Colon (tissue), 2 donors: ENCODE measurements at regions not wholly inside any gene's neighbourhood (a gene's known extent, or its start where the extent isn't known, plus 50 kb on each side); places are given as distances from the start of the nearest gene placed in this dataset.
"Not testable (repeated sequence)": the region's sequence is repeated elsewhere in the genome, so short reads cannot be mapped to it uniquely, and the experiment has no call there.

Source experiments
- FAIRE-seq: peaks from 2 replicates; lab custom pipeline; 2012; peaks lifted over from hg19 to GRCh38; lab: Jason Lieb, UNC
- donor health status: control.
- donor health status: control.

DNA sequence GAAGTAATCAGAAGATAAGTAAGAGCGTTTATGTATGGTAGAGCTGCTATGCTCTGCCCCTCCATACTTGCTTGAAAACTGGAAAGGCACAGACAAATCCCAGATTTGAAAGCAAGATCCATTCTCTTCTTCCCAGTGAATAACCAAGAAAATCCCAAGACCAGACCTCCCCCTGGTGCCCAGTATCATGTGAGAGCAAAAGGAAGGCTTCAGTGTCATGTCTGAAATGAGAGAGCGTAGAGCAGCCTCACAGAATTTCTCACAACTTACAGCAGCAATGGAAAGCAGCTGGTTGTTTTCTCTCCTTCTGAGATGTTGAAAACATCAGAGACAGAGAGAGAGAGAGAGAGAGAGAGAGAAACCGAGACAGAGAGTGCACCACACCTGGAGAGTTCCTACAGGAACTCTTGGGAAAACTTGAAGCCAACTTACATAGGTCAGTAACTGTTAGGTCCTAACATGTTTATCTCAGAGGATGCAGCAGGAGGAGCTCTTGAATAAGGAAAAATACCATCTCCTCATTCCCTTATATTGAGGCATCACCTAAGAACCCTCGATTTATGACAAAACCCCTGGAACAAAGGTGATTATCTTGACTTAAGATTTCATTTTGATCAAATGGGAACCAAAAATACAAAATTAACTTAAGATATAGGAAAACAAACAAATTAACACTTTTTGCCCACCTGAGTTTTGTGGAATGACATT, 273.3 kb downstream of the NSUN3 start:
- no peak for FAIRE-seq

DNA sequence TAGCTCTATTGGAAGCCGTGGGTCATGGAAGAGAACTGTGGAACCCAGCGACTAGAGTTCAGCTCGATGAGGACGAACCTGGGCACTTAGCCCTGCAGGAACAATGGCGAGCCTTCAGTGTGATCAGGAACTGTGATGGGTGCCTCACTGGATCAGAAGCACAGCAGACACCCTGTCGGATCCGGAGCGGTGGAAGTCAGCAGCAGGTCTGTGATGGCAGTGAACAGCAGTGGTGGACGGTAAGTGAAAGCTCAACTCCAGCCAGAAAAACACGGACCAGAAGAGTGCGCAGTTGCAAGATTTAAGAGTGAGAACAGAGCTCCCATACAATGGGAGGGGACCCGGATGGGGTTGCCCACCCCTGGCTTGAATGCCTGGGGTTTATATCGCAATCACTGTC, 282.2 kb downstream of the NSUN3 start:
- FAIRE-seq = no peak

- no peak for FAIRE-seq
Measured at GRCh38 chr3:94349310-94349878, 286.5 kb downstream of the NSUN3 start.

DNA sequence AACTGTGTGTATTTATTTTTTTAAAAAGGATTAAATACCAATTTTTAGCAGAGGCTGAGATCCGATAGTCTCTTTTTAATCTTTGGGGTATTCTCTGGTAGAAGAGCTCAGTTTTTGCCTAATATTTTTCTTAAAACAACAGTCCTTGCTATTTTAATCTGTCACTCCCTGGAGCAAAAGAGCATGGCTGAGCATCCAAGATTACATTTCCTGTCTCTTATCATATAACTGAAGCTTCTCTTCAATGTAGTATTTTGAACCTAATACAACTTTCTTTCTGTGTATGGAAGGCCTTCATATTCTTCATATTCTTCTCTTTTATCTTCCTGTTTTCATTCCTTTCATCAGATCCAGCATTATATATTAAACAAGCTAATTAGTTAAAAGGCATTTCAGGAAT, 293.7 kb downstream of the NSUN3 start:
- no peak for FAIRE-seq

DNA sequence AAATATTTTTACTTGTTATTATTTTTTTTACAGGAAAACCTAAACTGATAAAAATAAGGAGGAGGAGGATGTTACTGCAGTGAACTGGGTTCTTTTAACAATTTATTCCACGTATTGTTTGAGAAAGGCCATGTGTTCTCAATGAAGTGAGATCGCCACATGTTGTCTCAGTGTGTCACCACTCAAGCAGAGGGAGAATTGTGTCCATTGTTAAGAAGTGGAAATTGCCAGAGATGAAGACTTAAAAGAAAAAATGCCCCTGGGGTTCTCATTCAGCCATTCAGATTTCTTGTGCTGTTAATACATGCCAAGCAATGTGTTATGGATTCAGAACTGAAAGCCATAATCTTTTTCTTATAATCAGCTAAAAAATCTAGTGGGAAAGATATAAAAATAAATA, 297.1 kb downstream of the NSUN3 start:
- no peak for FAIRE-seq

GRCh38 chr3:94360987-94361386, 298.1 kb downstream of the NSUN3 start:
- FAIRE-seq = no peak

- FAIRE-seq = no peak
Measured at GRCh38 chr3:94362393-94362792, 299.5 kb downstream of the NSUN3 start.

DNA sequence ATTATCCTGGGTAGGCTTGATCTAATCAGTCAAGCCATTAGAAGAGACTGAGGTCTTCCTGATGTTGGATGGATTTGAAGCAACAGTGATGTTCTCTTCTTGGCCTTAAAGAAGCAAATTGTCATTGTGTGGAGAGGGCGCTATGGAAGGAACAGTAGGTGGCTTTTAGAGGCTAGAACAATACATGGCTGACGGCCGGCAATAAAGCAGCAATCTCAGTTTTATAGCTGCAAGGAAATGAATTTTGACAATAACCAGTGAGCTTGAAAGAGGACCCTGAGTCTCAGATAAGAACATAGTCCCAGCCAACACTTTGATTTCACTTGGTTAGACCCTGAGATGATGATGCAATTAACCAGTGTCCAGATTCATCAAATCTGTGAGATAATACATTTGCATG, 302.1 kb downstream of the NSUN3 start:
- no peak for FAIRE-seq

DNA sequence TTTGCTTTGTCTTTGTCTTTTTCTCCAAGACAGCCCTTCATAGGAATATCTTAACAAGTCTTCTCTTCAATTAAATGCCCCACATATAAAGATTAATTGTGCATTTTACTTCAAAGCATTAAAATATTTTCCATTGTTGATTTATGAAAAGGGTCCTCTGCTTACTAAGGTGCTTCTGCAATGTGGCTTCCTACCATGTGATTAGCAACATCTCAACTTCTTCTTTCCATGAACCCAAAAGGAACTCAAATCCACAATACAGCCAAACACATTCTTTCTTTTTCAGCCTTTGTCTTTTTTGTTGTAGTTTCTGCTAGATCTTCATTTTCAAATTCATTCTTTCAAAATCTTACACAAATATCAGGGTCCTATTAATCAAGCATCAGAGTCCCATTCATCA, 309.2 kb downstream of the NSUN3 start:
- FAIRE-seq = no peak

- no peak for FAIRE-seq
Measured at GRCh38 chr3:94373456-94373855, 310.6 kb downstream of the NSUN3 start.

DNA sequence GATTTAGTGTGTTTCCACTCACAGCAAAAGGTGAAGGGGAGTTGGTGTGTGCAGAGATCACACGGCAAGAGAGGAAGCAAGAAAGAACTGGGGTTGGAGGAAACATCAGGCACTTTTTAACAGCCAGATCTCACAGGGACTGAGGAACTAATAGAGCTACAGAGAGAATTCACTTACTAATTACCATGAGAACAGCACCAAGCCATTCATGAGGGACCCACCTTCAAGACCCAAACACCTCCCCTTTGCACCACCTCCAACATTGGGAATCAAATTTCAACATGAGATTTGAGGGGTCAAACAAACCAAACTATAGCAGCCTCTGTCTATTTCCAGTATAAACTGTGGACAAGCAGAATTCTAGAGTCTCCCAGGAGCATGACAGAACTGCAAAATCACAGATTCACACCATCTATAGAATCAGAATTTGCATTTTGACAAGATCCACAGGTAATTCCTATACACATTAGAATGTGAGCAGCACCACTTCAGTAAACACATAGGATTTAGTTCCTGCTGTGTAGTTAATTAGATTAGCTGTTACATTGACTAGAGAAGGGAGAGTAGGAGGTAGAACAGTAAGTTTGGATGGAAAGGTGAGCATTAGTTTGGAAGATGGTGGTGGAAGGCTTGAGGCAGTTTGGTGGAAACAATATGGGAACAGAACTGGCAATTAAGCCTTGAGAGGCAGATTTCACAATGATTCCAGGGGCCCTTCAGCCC, 311.7 kb downstream of the NSUN3 start:
- no peak for FAIRE-seq

GRCh38 chr3:94377123-94377696, 314.3 kb downstream of the NSUN3 start:
- not testable (repeated sequence) for FAIRE-seq

DNA sequence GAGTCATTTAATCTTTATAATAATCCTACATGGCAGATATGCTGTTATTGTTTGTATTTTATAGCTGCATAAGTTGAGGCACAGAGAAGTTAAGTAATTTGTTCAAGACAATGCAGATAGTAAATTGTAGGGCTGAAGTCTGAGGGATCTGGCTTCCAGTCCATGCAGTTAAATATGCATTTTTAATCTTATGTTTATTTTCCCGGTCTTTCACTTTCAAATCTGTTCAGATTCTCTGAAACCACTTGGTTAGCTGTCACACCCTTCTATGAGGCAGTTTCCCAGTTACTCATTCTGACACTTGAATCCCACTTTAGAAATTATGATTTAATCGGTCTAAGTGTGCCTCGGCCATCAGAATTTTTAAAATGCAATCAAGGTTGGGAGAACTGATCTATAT, 315.0 kb downstream of the NSUN3 start:
- FAIRE-seq = peak; percentile 45

GRCh38 chr3:94378322-94378721, 315.5 kb downstream of the NSUN3 start:
- peak; percentile 86 for FAIRE-seq

GRCh38 chr3:94379264-94379663, 316.4 kb downstream of the NSUN3 start:
- no peak for FAIRE-seq

DNA sequence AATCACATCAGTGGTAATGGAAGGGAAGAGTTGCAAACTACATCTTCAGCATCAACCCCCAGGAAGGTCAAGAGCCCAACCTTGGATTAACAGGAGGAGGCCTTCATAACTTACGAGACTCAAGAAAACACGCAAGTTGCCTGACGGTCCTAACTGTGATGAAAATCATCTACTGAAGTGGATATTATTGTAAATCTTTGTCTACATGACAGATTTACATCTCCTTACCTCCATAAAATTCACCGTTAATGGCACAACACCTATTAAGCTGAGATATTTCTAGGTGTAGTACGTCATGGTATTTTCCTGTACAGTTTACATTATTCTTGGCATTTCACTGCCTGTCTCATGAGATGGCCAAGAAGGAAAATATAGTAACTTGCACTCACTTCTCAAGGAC, 332.0 kb downstream of the NSUN3 start:
- no peak for FAIRE-seq

GRCh38 chr3:94395851-94396250, 333.0 kb downstream of the NSUN3 start:
- no peak for FAIRE-seq

GRCh38 chr3:94398036-94398435, 335.2 kb downstream of the NSUN3 start:
- no peak for FAIRE-seq

- no peak for FAIRE-seq
Measured at GRCh38 chr3:94401466-94401865, 338.6 kb downstream of the NSUN3 start.

DNA sequence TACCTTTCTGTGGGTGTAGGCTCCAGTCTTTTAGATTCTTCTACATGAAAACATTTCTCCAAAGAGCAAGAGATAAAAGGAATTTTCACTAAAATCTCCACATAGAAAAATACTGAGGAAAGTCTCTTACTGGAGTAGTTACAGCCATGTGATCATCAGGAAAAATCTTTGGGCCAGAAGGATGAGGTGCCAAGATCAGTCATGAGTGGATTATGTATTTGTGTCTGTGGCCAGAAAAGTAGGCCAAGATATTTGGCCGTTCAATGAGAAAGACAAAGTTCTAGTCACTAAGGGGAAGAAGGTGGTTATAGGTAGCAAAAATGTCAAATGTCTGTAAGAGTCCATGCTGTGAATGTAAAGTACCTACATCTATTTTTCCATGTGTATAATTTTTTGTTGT, 339.3 kb downstream of the NSUN3 start:
- no peak for FAIRE-seq

- FAIRE-seq = no peak
Measured at GRCh38 chr3:94405258-94406035, 342.6 kb downstream of the NSUN3 start.

GRCh38 chr3:94406595-94406994, 343.7 kb downstream of the NSUN3 start:
- no peak for FAIRE-seq
